OCI-LY7 (cell line): ENCODE measurements at regions not wholly inside any gene's neighbourhood (a gene's known extent, or its start where the extent isn't known, plus 50 kb on each side); places are given as distances from the start of the nearest gene placed in this dataset.

Experiments used
- EZH2phosphoT487 ChIP-seq: fragments of 200-600 bp; sonication (generic); IDR thresholded peaks from 2 replicates; pipeline ENCODE4 v1.6.1; 2018; ENCODE audit warnings: low read depth, borderline replicate concordance, mild to moderate bottlenecking, mixed run types, antibody characterized with exemption, low read length, moderate library complexity, mixed read lengths
- TF ChIP-seq, protein P1 (sequence below): fragments of 200-600 bp; sonication (generic); conservative IDR thresholded peaks from 2 replicates; pipeline ENCODE4 v1.5.1; 2014; ENCODE audit warnings: mild to moderate bottlenecking, antibody characterized with exemption, low read length, moderate library complexity, mixed read lengths

DNA sequence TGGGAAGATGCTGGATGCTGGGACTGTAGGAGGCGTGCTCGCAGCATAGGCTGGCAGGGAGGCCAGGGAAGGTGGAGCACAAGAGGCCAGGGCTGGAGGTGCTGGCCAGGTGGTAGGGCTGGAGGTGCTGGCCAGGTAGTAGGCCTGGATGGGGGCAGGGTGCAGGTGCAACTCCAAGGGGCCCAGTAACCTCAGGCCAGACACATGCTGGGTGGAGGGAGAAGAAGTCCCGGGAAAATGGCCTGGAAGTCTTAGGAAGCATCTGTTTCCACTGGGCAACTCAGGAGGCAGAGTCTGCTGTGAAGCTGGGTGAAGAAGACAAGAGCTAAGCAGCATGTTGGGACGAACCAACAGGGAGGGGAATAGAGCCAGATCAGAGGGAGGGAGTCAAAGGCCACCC is 665.2 kb downstream of the BCL11B start:
- TF ChIP-seq, protein P1, sequence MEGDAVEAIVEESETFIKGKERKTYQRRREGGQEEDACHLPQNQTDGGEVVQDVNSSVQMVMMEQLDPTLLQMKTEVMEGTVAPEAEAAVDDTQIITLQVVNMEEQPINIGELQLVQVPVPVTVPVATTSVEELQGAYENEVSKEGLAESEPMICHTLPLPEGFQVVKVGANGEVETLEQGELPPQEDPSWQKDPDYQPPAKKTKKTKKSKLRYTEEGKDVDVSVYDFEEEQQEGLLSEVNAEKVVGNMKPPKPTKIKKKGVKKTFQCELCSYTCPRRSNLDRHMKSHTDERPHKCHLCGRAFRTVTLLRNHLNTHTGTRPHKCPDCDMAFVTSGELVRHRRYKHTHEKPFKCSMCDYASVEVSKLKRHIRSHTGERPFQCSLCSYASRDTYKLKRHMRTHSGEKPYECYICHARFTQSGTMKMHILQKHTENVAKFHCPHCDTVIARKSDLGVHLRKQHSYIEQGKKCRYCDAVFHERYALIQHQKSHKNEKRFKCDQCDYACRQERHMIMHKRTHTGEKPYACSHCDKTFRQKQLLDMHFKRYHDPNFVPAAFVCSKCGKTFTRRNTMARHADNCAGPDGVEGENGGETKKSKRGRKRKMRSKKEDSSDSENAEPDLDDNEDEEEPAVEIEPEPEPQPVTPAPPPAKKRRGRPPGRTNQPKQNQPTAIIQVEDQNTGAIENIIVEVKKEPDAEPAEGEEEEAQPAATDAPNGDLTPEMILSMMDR, result no peak
- no peak for TF ChIP-seq EZH2phosphoT487
